GM21390 (cell line): ENCODE measurements at regions not wholly inside any gene's neighbourhood (a gene's known extent, or its start where the extent isn't known, plus 50 kb on each side); places are given as distances from the start of the nearest gene placed in this dataset.

ENCODE experiments used
- ATAC-seq: cut with Tn5 transposase; IDR thresholded peaks from one replicate; pipeline ENCODE4 v1.9.1; 2021; ENCODE audit not compliant: unreplicated experiment

DNA sequence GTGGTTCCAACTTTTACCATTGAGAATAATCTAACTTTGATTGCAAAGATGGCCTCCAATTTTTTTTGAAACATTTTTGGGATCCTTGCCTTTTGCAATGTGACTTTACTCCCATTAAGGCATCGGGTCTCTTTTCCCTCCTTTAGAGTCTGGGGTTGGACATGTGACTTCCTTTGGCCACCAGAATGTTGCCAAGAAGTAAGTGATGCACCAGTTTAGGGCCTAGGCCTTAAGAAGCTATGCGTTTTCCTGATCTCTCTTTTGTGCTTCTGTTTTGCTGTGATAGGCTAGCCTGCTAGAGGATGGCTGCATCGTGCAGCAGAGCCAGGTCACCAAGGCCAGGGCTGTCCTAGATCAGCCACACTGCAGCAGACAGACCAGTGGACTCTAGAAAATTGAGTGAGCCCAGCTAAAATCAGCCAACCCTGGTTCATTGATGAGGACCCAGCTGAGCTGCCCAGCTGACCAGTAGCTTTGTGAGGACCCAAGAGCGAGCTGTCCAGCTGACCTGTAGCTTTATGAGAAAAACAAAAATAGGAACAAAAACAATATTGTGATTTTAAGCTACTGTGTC is 594.0 kb upstream of the JAG1 start:
- ATAC-seq, result no peak

DNA sequence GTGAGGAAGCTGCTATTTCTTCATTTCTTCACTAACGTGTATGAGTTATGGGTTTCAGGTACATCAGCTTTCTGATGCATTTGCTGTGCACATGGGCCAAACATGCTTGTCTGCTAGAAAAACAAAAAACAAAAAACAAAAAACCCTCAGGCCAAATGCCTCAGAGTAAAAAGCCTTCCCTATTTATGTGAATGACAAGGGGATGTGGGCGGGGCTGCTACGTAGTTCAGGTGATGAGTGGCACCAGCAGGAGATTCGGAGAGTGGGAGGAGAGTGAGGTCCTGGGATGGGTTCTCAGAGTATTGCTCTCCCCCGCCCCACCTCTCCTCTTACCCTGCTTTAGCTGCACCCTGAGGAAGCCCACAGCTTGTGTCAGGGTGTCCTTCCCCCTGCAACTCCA is 596.8 kb upstream of the JAG1 start:
- no peak for ATAC-seq

DNA sequence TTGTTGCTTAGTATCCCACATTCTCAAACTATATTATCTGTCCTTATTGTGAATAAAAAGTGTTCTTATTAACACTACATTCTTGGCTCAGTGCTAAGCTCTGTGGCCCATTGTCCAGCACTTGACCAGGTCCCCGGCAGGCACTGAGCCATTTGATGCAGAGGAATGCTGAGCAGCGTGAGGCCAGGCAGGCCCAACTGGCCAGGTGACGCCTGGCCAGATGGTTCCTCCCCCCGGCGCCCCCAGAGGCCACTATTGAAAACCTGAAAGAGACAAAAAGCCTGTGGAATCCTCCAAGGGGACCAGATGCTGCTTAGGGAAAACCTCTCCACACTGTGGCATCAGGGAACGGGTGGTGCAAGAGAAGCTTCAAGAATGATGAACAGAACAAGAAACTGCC is 597.5 kb upstream of the JAG1 start:
- no peak for ATAC-seq

DNA sequence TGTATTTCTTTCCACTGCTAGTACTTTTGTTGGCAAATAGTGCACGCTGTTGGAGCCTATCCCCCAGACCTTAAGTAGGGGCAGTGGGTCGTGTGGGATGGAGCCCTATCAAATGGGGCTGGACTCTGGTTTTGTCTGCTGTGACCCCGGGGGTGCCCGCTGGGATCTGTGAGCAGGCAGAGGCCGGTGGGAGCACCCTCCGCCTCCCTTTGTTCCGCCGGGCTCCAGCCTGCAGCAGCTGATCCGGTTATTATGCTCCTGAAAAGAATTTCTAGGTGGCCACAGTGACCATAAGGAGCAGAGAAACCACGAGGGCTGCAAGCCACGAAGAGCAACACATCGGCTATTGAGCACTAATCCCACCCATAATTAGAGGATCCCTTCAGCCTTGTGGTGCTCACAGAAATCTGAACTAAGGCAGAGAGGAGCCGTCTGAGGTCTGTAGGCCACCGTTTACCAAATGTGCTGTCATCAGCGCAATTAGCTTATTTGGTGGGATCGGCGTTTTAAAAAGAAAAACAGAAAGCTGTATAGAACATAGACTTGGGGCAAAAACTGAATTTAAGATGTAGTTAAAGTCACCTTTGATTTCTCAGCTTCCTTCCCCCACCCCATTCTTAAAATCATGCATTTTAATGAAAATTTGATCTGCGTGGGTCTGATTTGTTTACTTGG is 598.3 kb upstream of the JAG1 start:
- ATAC-seq, result no peak

DNA sequence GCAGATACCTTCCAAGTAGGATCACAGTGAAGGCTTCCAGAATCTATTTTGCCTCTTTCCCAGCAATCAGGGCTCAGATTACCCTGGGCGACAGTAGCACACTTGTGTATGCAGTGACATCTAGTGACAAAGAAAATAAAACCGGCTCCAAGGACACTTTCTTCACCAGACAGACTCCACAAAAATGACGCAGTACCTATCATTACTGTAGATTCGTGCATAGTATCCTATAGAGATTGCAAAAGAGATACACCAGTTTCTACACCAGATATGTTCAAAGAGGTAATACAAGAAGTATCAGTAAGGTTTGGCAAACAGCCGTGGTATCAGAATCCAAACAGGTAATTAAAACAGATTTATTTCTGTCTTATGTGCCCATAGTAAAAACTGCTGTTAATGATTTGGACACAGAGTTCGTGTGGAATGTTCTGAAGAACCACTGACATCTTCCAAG is 600.4 kb upstream of the JAG1 start:
- no peak for ATAC-seq

DNA sequence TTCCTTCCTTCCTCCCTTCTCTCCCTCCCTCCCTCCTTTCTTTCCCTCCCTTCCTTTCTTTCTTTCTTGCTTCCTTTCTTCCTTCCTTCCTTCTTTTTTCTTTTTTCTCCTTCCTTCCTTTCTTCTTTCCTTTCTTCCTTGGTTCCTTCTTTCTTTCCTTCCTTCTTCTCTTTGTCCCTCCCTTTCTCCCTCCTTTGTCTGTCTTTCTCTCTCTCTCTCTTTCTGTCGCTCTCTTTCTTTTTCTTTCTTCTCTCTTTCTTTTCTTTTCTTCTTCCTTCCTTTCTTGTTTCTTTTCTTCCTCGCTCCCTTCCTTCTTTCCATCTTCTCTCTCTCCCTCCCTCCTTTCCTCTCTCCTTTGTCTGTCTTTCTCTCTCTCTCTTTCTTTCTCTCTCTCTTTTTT is 601.9 kb upstream of the JAG1 start:
- no peak for ATAC-seq

DNA sequence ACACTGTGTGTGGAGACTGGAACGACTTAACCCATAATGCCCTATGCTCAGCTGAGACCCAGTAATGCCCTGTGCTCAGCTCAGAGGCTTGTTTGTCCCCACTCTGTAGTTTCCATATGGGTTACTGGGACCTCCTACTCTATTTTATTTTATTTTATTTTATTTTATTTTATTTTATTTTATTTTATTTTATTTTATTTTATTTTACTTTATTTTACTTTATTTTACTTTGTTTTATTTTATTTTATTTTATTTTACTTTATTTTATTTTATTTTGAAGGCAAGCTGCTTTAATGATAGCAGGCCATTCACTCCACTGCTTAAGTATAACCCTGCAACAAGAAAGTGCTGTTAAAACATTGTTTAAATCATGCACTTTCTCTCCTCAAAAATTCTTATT is 603.4 kb upstream of the JAG1 start:
- ATAC-seq, result no peak

DNA sequence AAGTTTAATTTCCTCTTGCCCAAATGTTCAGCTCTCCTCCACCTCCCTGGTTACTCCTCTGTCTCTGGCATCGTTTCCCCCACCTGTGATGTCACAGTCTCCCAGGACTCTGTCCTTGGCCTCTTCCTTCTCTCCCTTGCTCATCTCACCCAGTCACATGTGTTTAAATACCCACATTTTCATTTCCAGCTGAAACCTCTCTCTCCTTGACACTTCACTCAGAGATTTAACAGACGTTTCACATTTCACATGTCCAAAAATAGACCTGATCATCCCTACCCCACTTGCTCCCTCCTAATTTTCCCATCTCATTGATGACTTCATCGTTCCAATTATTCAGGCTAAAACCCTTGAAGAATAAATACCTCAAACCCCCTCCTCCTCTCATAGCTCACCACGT is 604.1 kb upstream of the JAG1 start:
- no peak for ATAC-seq

DNA sequence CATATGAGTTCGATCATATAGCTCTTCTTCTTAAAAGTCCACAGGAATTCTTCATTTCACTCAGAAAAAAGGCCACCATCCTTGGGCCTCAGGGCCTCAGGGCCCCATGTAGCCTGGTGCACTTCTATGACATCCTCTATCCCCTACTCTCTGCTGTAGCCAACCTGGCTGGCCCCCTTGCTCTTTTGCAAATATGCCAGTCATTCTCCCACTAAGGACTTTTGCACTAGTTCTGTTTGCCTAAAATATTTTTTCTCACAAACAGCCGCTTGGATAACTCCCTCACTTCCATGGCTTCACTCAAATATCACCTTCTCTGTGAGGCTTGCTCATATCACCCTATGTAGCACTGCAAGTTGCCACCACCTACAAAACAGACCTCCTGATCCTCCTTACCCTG is 604.7 kb upstream of the JAG1 start:
- no peak for ATAC-seq

DNA sequence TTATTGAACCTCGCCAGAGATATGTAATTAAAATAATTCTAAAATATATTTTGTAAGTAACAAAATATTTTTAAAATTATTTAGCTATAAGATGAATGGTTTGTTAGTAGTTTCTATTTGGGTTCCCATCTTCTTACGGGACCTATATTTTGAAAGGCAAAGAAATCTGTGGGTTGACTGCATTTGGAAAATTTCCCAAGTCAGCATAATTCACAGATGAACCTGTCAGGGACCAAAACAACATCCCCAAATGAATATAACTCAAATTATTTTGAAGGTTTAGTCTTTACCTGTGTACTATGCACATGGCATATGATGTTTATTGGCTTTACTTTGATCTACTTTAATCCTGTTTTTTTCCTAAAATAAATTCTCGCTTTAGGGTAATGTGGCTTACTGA is 607.4 kb upstream of the JAG1 start:
- ATAC-seq, result no peak

DNA sequence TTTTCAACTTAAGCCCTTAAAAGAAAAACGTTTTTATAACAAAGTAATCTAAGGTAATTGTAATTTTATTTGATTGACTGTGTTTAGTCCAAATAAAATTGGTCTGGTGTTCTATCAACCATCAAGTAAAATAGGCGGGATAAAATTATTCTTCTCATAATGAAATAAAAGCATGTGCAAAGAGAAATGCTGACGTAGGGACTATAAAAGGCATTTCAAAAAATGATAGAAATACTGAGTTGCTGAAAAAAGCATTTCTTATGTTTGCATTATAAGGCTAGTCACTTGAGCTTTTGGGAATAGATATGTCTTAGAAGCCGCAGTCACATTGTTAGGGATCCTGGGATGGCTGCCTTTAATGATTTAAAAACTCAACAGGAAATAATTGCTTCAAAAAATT is 608.0 kb upstream of the JAG1 start:
- no peak for ATAC-seq

DNA sequence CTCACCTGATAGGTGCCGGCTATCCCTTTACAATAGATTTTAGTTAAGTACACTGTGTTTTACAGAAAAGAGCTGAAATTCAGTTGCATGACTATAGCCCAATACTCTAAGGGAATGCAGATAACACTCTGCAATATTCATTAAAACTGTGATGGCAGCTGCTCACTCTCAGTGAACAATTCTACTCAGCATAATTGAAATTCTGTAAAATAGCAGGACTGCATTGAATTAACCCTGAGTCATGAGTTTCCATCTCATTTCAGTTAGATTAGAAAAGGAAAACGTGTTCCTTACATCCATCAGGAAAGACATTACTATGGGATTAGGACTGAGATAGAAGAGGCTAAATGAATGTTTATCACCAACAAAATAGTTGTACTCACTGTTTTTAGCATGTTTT is 613.3 kb upstream of the JAG1 start:
- ATAC-seq, result no peak

DNA sequence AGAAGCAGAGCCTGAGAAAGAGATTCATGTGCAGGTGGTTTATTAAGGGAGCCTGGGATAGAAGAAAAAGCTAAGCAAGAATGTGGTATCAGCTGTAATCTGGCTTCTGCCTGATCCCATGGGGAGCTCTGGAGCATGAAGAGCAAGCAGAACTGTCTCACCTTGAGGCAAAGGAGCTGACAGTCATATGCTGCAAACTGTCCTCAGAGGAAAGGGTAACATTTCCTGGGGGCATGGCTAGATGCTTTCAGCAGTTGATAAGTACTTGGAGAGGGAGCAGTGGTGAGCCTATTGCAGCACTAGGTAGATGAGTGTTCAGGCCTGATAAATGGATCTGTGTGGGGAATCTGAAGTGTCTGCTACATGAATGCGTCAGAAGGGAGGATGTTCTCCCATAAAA is 621.5 kb upstream of the BTBD3 start:
- no peak for ATAC-seq

DNA sequence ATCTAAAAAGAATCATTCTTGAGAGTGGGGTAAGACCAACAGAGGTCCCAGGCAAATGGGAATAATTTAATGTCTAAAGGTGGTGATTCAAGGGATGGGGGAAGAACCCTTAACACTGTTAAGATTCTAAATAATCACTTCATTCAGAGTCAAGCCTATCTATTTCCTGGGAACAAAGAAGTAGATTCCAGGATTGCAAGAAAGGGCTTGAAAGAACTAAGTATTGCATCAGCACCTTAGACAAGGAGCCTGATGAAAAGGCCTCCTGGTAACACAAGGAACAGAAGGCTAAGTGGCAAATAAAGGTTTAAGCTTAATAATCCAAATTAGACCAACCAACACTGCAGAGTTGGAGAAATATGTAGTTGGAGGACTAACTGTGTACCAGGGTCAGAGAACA is 620.7 kb upstream of the BTBD3 start:
- ATAC-seq, result no peak

DNA sequence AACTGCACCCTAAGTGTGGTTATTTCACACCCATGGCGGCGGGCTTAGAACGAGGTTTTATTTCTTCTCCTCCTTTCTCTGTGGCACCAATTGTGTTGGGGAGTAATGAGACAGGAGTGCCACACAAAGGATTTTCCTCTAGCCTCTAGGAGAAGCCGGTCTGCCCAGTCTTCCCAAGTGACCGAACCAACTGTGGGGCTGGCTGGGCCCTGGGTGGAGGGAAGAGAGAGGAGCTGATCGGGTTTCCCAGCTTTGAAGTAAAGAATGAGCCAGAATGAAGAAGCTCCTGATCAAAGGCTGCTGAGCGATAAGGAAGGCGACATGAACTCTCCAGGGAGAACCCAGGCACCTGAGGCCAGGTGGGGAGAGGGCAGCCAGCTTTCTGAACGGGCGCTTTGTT is 616.0 kb upstream of the BTBD3 start:
- ATAC-seq, result no peak

DNA sequence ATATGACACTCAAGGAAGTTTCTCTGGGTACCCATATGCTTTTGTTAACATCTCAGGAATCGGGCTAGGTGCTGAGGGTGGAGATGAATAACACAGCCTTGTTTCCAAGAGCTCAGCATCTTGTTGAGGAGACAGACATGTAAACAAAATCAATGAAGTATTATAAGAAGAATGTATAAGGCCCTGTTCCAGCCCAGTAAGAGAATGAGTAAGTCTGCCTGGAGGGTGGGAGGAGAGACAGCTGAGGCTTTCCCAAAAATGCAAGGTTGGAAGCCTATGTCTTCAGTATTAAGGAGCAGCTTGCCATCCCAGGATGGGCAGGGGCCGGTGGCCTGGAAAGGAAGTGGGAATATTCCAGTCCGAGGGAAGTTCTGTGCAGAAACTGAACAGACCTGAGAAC is 615.3 kb upstream of the BTBD3 start:
- ATAC-seq, result no peak

DNA sequence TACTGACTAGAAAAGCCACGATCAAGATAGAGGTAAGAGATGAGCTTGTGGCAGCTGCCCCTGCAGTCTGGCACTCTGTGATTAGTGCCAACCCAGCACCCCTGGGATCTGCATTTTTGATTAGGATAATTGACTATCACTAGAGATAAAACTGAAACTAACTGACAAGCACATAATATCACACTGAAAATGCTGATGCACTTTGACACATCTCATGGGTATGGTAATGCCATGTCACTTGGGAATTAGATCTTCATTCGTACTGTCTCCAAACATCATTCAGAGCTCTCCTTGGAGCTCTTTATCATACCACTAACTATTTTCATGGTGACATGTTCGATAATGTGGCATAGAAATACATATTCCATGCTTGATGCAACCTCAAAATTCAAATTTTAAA is 612.9 kb upstream of the BTBD3 start:
- ATAC-seq, result no peak

DNA sequence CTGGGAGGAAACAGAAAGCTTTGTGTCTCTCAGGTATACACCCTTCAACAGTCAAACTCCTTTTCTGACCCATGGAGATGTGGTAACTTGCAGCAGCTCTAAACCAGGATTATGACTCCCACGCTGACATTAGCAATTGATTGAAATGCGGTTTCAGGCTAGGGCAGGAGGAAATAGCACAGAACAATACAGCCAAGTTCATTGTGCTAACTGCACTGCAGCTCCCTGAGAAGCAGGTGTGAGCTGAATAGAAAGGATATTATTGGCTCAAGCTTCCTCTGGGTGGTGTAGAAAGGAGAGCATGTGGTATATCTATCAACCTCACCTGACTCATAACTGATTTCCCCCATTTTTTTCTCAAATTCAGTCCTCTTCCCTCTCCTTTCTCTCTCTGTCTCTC is 612.3 kb upstream of the BTBD3 start:
- no peak for ATAC-seq

DNA sequence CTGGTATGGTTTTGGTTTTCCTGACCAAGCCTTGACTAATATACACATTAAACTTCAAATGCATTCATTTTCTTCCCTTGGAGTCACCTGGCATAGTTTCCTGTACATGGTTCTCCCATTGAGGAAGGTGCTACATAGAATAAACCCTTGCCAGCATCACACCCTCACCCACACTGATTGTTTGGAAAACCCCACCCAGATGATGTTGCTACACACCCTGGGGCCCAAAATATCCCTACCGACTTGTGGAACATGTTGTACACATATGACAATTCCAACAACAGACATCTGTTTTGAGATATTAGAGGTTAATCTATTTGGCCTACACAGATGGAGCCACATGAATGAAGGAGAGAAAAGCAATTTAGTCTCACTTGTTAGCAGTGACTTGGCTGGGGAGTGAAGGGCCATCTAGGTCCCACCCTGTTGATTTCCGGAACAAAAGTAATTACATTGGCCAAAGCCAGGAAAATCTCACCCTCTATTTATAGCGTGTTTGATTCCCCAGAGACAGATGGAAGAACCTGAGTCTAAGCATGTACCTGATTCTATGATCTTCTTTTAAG is 606.0 kb upstream of the BTBD3 start:
- ATAC-seq, result no peak

DNA sequence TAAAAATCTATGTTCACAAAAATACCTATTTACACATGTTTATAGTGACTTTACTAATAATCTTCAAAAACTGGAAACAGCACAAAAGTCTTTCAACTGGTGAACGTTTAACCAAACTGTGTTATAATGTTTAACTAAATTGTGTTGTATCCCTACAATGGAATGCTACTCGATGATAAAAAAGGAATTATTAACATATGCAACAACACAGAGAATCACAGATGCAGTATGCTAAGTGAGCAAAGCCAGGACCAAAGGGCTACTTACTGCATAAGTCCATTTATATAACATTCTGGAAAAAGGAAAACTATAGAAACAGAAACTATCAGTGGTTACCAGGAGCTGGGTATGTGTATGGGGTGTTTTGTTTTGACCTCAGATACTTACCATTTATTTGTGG is 602.2 kb upstream of the BTBD3 start:
- ATAC-seq, result no peak

DNA sequence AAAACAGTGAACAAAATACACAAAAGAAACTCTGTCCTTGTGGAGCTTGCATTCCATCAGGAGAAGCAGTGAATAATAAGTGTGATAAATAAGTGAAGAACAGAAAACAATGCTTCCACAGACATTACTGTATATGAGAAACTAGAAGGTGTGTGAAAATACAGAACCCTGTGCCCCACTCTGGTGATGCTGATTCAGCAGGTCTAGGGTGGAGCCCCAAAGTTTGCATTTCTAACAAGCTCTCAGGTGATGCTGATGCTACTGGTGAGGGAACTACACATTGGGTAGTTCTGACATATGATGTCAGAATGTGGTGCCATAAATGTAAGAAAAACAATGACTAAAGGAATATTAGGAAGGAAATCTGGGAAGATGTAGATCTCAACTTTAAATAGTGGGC is 601.4 kb upstream of the BTBD3 start:
- ATAC-seq, result no peak

DNA sequence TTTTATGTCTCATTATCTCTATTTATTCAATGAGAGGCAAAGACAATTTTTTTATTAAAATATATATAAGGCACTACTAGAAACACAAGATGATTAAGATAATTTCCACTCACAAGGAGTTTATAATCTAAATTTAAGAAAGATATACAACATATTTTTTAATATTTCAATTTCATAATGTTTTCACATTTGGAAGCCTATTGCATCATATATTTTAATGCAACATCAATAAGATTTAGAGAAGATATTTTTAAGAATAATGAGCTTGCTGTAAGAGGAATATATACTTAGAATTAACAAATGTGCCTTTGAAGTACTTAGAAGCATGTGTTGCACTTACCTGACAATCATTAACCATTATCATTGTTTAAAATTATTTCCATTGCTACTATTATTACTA is 597.7 kb upstream of the BTBD3 start:
- ATAC-seq, result no peak

DNA sequence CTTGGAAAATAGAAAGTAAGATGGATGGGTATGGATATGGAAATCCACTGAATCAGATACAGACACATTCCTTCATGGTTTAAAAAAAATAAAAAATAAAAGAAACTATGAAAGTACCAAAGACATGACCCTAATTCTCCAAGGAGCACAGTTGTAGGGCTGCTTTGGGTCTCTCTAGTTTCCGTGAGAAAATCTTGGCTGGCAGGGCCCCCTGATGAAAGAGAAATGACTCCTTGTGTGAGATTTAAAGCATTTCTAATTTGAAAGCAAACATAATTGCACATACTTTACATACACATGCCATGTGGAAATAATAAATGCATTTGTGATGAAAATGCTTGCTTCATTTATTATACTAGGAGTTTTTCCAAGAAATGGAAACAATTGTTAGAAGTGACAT is 593.9 kb upstream of the BTBD3 start:
- no peak for ATAC-seq
